ENCODE measurements at regions not wholly inside any gene's neighbourhood (a gene's known extent, or its start where the extent isn't known, plus 50 kb on each side); places are given as distances from the start of the nearest gene placed in this dataset.

GRCh38 chr14:58793131-58793740 is 155.5 kb downstream of the DACT1 start:
- no peak overlapping the region for H3K27ac Mint-ChIP-seq
- H3K27me3 Mint-ChIP-seq = peaks cover 0 to 10% of the 10 kb centered on the region in 2 donors
- ATAC-seq (replicated peaks) (no peak), DNase-seq (no peak)
- no peak overlapping the region for H3K4me3 Mint-ChIP-seq
- no peaks in the 10 kb centered on the region for H3K36me3 Mint-ChIP-seq
- H3K9me3 Mint-ChIP-seq = no peaks in the 10 kb centered on the region
- peaks cover 9 to 12% of the 10 kb centered on the region in 2 donors for H3K4me1 Mint-ChIP-seq

- Mint-ChIP-seq H3K36me3 (no peaks in the 10 kb centered on the region), H3K27ac (no peak overlapping the region), H3K9me3 (no peaks in the 10 kb centered on the region), H3K4me3 (no peak overlapping the region), H3K27me3 (peaks cover 0 to 10% of the 10 kb centered on the region in 2 donors), H3K4me1 (peaks cover 9 to 12% of the 10 kb centered on the region in 2 donors)
- ATAC-seq (replicated peaks) (no peak), DNase-seq (no peak)
These were observed 157.4 kb downstream of the DACT1 start for GRCh38 chr14:58794993-58795762.

- no peaks in the 10 kb centered on the region for H3K36me3 Mint-ChIP-seq
- ATAC-seq (replicated peaks) (peak; percentile 31 to 46), DNase-seq (no peak)
- H3K4me3 Mint-ChIP-seq = peak overlapping the region; percentile 55 to 62
- peaks cover 0 to 10% of the 10 kb centered on the region in 2 donors for H3K27me3 Mint-ChIP-seq
- H3K4me1 Mint-ChIP-seq = peaks cover 9 to 12% of the 10 kb centered on the region in 2 donors
- no peaks in the 10 kb centered on the region for H3K9me3 Mint-ChIP-seq
- H3K27ac Mint-ChIP-seq = peak overlapping the region; percentile 38
These were observed 158.7 kb downstream of the DACT1 start for GRCh38 chr14:58796242-58797009.

- ATAC-seq (replicated peaks) (peak; percentile 86 to 91), DNase-seq (peak; percentile 53)
- H3K9me3 Mint-ChIP-seq = no peaks in the 10 kb centered on the region
- peak overlapping the region; percentile 79 for H3K27ac Mint-ChIP-seq
- H3K36me3 Mint-ChIP-seq = no peaks in the 10 kb centered on the region
- peaks cover 9 to 12% of the 10 kb centered on the region in 2 donors for H3K4me1 Mint-ChIP-seq
- peaks cover 0 to 10% of the 10 kb centered on the region in 2 donors for H3K27me3 Mint-ChIP-seq
- peak overlapping the region; percentile 55 to 62 for H3K4me3 Mint-ChIP-seq
These were observed 159.3 kb downstream of the DACT1 start for GRCh38 chr14:58797010-58797429.

- H3K9me3 Mint-ChIP-seq = peaks cover 2 to 4% of the 10 kb centered on the region in 2 donors
- H3K4me3 Mint-ChIP-seq = no peak overlapping the region
- no peak for DNase-seq
- no peak for ATAC-seq (replicated peaks)
- no peaks in the 10 kb centered on the region for H3K36me3 Mint-ChIP-seq
- peaks cover 4 to 8% of the 10 kb centered on the region in 2 donors for H3K27me3 Mint-ChIP-seq
- H3K27ac Mint-ChIP-seq = peak overlapping the region; percentile 16
- H3K4me1 Mint-ChIP-seq = peaks cover 9 to 12% of the 10 kb centered on the region in 2 donors
These were observed 160.4 kb downstream of the DACT1 start for GRCh38 chr14:58798173-58798572.

- ATAC-seq (replicated peaks) (no peak), DNase-seq (no peak)
- Mint-ChIP-seq H3K27me3 (peaks cover 0 to 8% of the 10 kb centered on the region in 2 donors), H3K4me3 (no peak overlapping the region), H3K4me1 (peaks cover 9 to 12% of the 10 kb centered on the region in 2 donors), H3K9me3 (peaks cover 4 to 5% of the 10 kb centered on the region in 2 donors), H3K27ac (no peak overlapping the region), H3K36me3 (no peaks in the 10 kb centered on the region)
These were observed 163.3 kb downstream of the DACT1 start for GRCh38 chr14:58801086-58801485.

GRCh38 chr14:58805057-58805456 is 167.3 kb downstream of the DACT1 start:
- H3K27ac Mint-ChIP-seq = no peak overlapping the region
- no peaks in the 10 kb centered on the region for H3K4me1 Mint-ChIP-seq
- ATAC-seq (replicated peaks) (no peak), DNase-seq (no peak)
- no peak overlapping the region for H3K4me3 Mint-ChIP-seq
- H3K27me3 Mint-ChIP-seq = peaks cover 4 to 8% of the 10 kb centered on the region in 2 donors
- H3K9me3 Mint-ChIP-seq = peaks cover 4 to 5% of the 10 kb centered on the region in 2 donors
- no peaks in the 10 kb centered on the region for H3K36me3 Mint-ChIP-seq

GRCh38 chr14:58805605-58806409 is 168.0 kb downstream of the DACT1 start:
- H3K36me3 Mint-ChIP-seq = no peaks in the 10 kb centered on the region
- H3K9me3 Mint-ChIP-seq = peaks cover 4 to 5% of the 10 kb centered on the region in 2 donors
- H3K4me1 Mint-ChIP-seq = no peaks in the 10 kb centered on the region
- DNase-seq (no peak), ATAC-seq (replicated peaks) (no peak)
- peaks cover 4 to 8% of the 10 kb centered on the region in 2 donors for H3K27me3 Mint-ChIP-seq
- no peak overlapping the region for H3K27ac Mint-ChIP-seq
- H3K4me3 Mint-ChIP-seq = no peak overlapping the region

- no peak overlapping the region for H3K27ac Mint-ChIP-seq
- no peak overlapping the region for H3K4me3 Mint-ChIP-seq
- peaks cover 4 to 8% of the 10 kb centered on the region in 2 donors for H3K27me3 Mint-ChIP-seq
- H3K9me3 Mint-ChIP-seq = peaks cover 4 to 5% of the 10 kb centered on the region in 2 donors
- H3K4me1 Mint-ChIP-seq = no peaks in the 10 kb centered on the region
- no peaks in the 10 kb centered on the region for H3K36me3 Mint-ChIP-seq
- DNase-seq (no peak), ATAC-seq (replicated peaks) (no peak)
These were observed 169.4 kb downstream of the DACT1 start for GRCh38 chr14:58807191-58807590.

- H3K4me3 Mint-ChIP-seq = no peak overlapping the region
- no peaks in the 10 kb centered on the region for H3K9me3 Mint-ChIP-seq
- ATAC-seq (replicated peaks) (no peak), DNase-seq (no peak)
- H3K27ac Mint-ChIP-seq = no peak overlapping the region
- H3K27me3 Mint-ChIP-seq = peaks cover 0 to 4% of the 10 kb centered on the region in 2 donors
- no peaks in the 10 kb centered on the region for H3K4me1 Mint-ChIP-seq
- no peaks in the 10 kb centered on the region for H3K36me3 Mint-ChIP-seq
These were observed 171.1 kb downstream of the DACT1 start for GRCh38 chr14:58808828-58809227.

- no peaks in the 10 kb centered on the region for H3K9me3 Mint-ChIP-seq
- ATAC-seq (replicated peaks) (no peak), DNase-seq (no peak)
- no peaks in the 10 kb centered on the region for H3K36me3 Mint-ChIP-seq
- no peaks in the 10 kb centered on the region for H3K4me1 Mint-ChIP-seq
- no peak overlapping the region for H3K27ac Mint-ChIP-seq
- H3K27me3 Mint-ChIP-seq = peaks cover 0 to 4% of the 10 kb centered on the region in 2 donors
- H3K4me3 Mint-ChIP-seq = no peak overlapping the region
These were observed 171.8 kb downstream of the DACT1 start for GRCh38 chr14:58809520-58809919.

GRCh38 chr14:58812050-58812910 is 174.5 kb downstream of the DACT1 start:
- H3K27me3 Mint-ChIP-seq = peaks cover 0 to 4% of the 10 kb centered on the region in 2 donors
- no peaks in the 10 kb centered on the region for H3K36me3 Mint-ChIP-seq
- H3K4me1 Mint-ChIP-seq = no peaks in the 10 kb centered on the region
- H3K4me3 Mint-ChIP-seq = no peak overlapping the region
- ATAC-seq (replicated peaks) (peak in 1 of 2 donors; percentile 52), DNase-seq (no peak)
- no peaks in the 10 kb centered on the region for H3K9me3 Mint-ChIP-seq
- no peak overlapping the region for H3K27ac Mint-ChIP-seq

- no peak overlapping the region for H3K27ac Mint-ChIP-seq
- H3K27me3 Mint-ChIP-seq = peaks cover 0 to 10% of the 10 kb centered on the region in 2 donors
- no peaks in the 10 kb centered on the region for H3K4me1 Mint-ChIP-seq
- H3K36me3 Mint-ChIP-seq = no peaks in the 10 kb centered on the region
- no peak for DNase-seq
- no peak overlapping the region for H3K4me3 Mint-ChIP-seq
- H3K9me3 Mint-ChIP-seq = no peaks in the 10 kb centered on the region
- ATAC-seq (replicated peaks) = no peak
These were observed 176.0 kb downstream of the DACT1 start for GRCh38 chr14:58813745-58814144.
